NCI-H2171 (cell line): ENCODE measurements at regions not wholly inside any gene's neighbourhood (a gene's known extent, or its start where the extent isn't known, plus 50 kb on each side); places are given as distances from the start of the nearest gene placed in this dataset.
"Not testable (repeated sequence)": the region's sequence is repeated elsewhere in the genome, so short reads cannot be mapped to it uniquely, and the experiment has no call there.

Experiments used
- DNase-seq: peaks from one replicate; lab custom pipeline; 2025; lab: John Stamatoyannopoulos, UW

- DNase-seq = no peak
These were observed 1000.4 kb upstream of the GBE1 start for GRCh38 chr3:82761858-82762257.

- DNase-seq = no peak
These were observed 984.1 kb upstream of the GBE1 start for GRCh38 chr3:82745544-82745943.

- DNase-seq = no peak
These were observed 981.8 kb upstream of the GBE1 start for GRCh38 chr3:82743196-82743595.

GRCh38 chr3:82741346-82741745 lies 979.9 kb upstream of the GBE1 start:
- no peak for DNase-seq

- DNase-seq = no peak
These were observed 977.9 kb upstream of the GBE1 start for GRCh38 chr3:82739390-82739789.

GRCh38 chr3:82736696-82737277 lies 975.3 kb upstream of the GBE1 start:
- no peak for DNase-seq

GRCh38 chr3:82715091-82715856 lies 953.8 kb upstream of the GBE1 start:
- DNase-seq = no peak

GRCh38 chr3:82707035-82707434 lies 945.6 kb upstream of the GBE1 start:
- no peak for DNase-seq

- no peak for DNase-seq
These were observed 924.3 kb upstream of the GBE1 start for GRCh38 chr3:82685761-82686160.

- no peak for DNase-seq
These were observed 915.0 kb upstream of the GBE1 start for GRCh38 chr3:82676356-82677026.

GRCh38 chr3:82672966-82673365 lies 911.5 kb upstream of the GBE1 start:
- no peak for DNase-seq

- DNase-seq = no peak
These were observed 910.0 kb upstream of the GBE1 start for GRCh38 chr3:82671466-82671865.

GRCh38 chr3:82654708-82655107 lies 893.3 kb upstream of the GBE1 start:
- DNase-seq = no peak

- DNase-seq = no peak
These were observed 882.5 kb upstream of the GBE1 start for GRCh38 chr3:82643948-82644347.

GRCh38 chr3:82641701-82642100 lies 880.3 kb upstream of the GBE1 start:
- no peak for DNase-seq

GRCh38 chr3:82640254-82640653 lies 878.8 kb upstream of the GBE1 start:
- DNase-seq = no peak

- no peak for DNase-seq
These were observed 876.1 kb upstream of the GBE1 start for GRCh38 chr3:82637574-82637973.

- no peak for DNase-seq
These were observed 874.7 kb upstream of the GBE1 start for GRCh38 chr3:82636177-82636576.

- DNase-seq = no peak
These were observed 871.9 kb upstream of the GBE1 start for GRCh38 chr3:82633319-82633718.

GRCh38 chr3:82629937-82630336 lies 868.5 kb upstream of the GBE1 start:
- no peak for DNase-seq

GRCh38 chr3:82628385-82629014 lies 867.1 kb upstream of the GBE1 start:
- DNase-seq = no peak

- no peak for DNase-seq
These were observed 866.3 kb upstream of the GBE1 start for GRCh38 chr3:82627733-82628132.

GRCh38 chr3:82620744-82621143 lies 859.3 kb upstream of the GBE1 start:
- not testable (repeated sequence) for DNase-seq
